ENCODE measurements at regions not wholly inside any gene's neighbourhood (a gene's known extent, or its start where the extent isn't known, plus 50 kb on each side); places are given as distances from the start of the nearest gene placed in this dataset.

- H3K4me3 ChIP-seq: no peak overlapping the region
- TF ChIP-seq CTCF (IDR thresholded peaks at IDR 0.05) (no peak), POLR2A (IDR thresholded peaks at IDR 0.05) (no peak)
- H3K27ac ChIP-seq: no peak overlapping the region
- H3K36me3 ChIP-seq: no peaks in the 10 kb centered on the region
- H3K4me1 ChIP-seq: no peaks in the 10 kb centered on the region
- intact Hi-C loops (cut with DNase I; ENCODE audit: low total_unique reads): no loop called here
- H3K27me3 ChIP-seq: no peaks in the 10 kb centered on the region
- no peaks in the 10 kb centered on the region for H3K9me3 ChIP-seq
- DNase-seq: no peak
Measured at GRCh38 chr18:65477455-65477854, 273.4 kb upstream of the CDH7 start.

GRCh38 chr18:65468881-65469280 is 281.9 kb upstream of the CDH7 start:
- Histone ChIP-seq H3K27ac (no peak overlapping the region), H3K36me3 (no peaks in the 10 kb centered on the region), H3K27me3 (no peaks in the 10 kb centered on the region), H3K4me3 (no peak overlapping the region), H3K4me1 (no peaks in the 10 kb centered on the region), H3K9me3 (no peaks in the 10 kb centered on the region)
- intact Hi-C loops (cut with DNase I; ENCODE audit: low total_unique reads): no loop called here
- DNase-seq: no peak
- TF ChIP-seq CTCF (IDR thresholded peaks at IDR 0.05) (no peak), POLR2A (IDR thresholded peaks at IDR 0.05) (no peak)

GRCh38 chr18:65464361-65464760 is 286.5 kb upstream of the CDH7 start:
- TF ChIP-seq POLR2A (IDR thresholded peaks at IDR 0.05): no peak
- no peak for TF ChIP-seq CTCF (IDR thresholded peaks at IDR 0.05)
- no peak for DNase-seq
- H3K27me3 ChIP-seq: no peaks in the 10 kb centered on the region
- H3K9me3 ChIP-seq: no peaks in the 10 kb centered on the region
- no peaks in the 10 kb centered on the region for H3K4me1 ChIP-seq
- H3K27ac ChIP-seq: no peak overlapping the region
- intact Hi-C loops (cut with DNase I; ENCODE audit: low total_unique reads): no loop called here
- H3K4me3 ChIP-seq: no peak overlapping the region
- no peaks in the 10 kb centered on the region for H3K36me3 ChIP-seq

- DNase-seq: no peak
- Histone ChIP-seq H3K9me3 (no peaks in the 10 kb centered on the region), H3K4me1 (no peaks in the 10 kb centered on the region), H3K27me3 (no peaks in the 10 kb centered on the region), H3K27ac (no peak overlapping the region), H3K4me3 (no peak overlapping the region), H3K36me3 (no peaks in the 10 kb centered on the region)
- intact Hi-C loops (cut with DNase I; ENCODE audit: low total_unique reads): no loop called here
- TF ChIP-seq CTCF (IDR thresholded peaks at IDR 0.05) (no peak), POLR2A (IDR thresholded peaks at IDR 0.05) (no peak)
Measured at GRCh38 chr18:65459741-65460140, 291.1 kb upstream of the CDH7 start.

GRCh38 chr18:65458871-65459270 is 291.9 kb upstream of the CDH7 start:
- H3K27ac ChIP-seq: no peak overlapping the region
- DNase-seq: no peak
- intact Hi-C loops (cut with DNase I; ENCODE audit: low total_unique reads): no loop called here
- H3K9me3 ChIP-seq: no peaks in the 10 kb centered on the region
- no peaks in the 10 kb centered on the region for H3K4me1 ChIP-seq
- H3K36me3 ChIP-seq: no peaks in the 10 kb centered on the region
- no peak overlapping the region for H3K4me3 ChIP-seq
- no peaks in the 10 kb centered on the region for H3K27me3 ChIP-seq
- no peak for TF ChIP-seq CTCF (IDR thresholded peaks at IDR 0.05)
- TF ChIP-seq POLR2A (IDR thresholded peaks at IDR 0.05): no peak
